Panc1 (cell line): ENCODE measurements at regions not wholly inside any gene's neighbourhood (a gene's known extent, or its start where the extent isn't known, plus 50 kb on each side); places are given as distances from the start of the nearest gene placed in this dataset.

Experiments
- ATAC-seq: fragments of 200-7000 bp; cut with Tn5 transposase; 2 replicates; pipeline ENCODE4 v1.9.1; 2020; ENCODE audit warnings: mild to moderate bottlenecking, moderate library complexity
- BruUV-seq: library from RNA; stranded (reverse); fragments of 400-500 nt; replicated peaks from 2 replicates; lab custom pipeline; 2021; lab: Mats Ljungman, UMichigan
- CTCF ChIA-PET: fragments of 300-600 bp; sonication (Branson Sonifier 250); formaldehyde crosslinking; loops from one replicate; lab custom pipeline; 2022; ENCODE audit warnings: antibody characterized with exemption; lab: Charles Lee
- POLR2A ChIA-PET: fragments of 300-600 bp; sonication (Branson Sonifier 250); formaldehyde crosslinking; loops from one replicate; lab custom pipeline; 2022; ENCODE audit warnings: antibody characterized with exemption; lab: Charles Lee
- DNase-seq: peaks from one replicate; pipeline ENCODE4 v3.0.0-alpha.2; 2010; ENCODE audit warnings: low read depth, low spot score
- H3K27ac ChIP-seq: 2 replicates; pipeline ENCODE4 v1.5.1; 2011; ENCODE audit warnings: mild to moderate bottlenecking, low read length, inconsistent platforms
- H3K27me3 ChIP-seq: fragments of 200-500 bp; sonication (Bioruptor generic); 2 replicates; pipeline ENCODE4 v1.6.0; 2014; ENCODE audit warnings: low read length, inconsistent platforms; ENCODE audit not compliant: control insufficient read depth, insufficient read depth
- H3K36me3 ChIP-seq: fragments of 200-500 bp; sonication (Bioruptor generic); 2 replicates; pipeline ENCODE4 v1.5.1; 2014; ENCODE audit warnings: inconsistent platforms, mild to moderate bottlenecking, low read length, moderate library complexity; ENCODE audit not compliant: control insufficient read depth, insufficient read depth
- H3K4me1 ChIP-seq: 2 replicates; pipeline ENCODE4 v1.5.1; 2011; ENCODE audit warnings: inconsistent platforms, mild to moderate bottlenecking, low read length, moderate library complexity; ENCODE audit not compliant: control insufficient read depth, insufficient read depth
- H3K4me3 ChIP-seq, 2 experiments: 2 replicates each; pipeline ENCODE4 v1.5.1; 2011 to 2012; ENCODE audit warnings: low read depth in 2 of 2, low read length in 2 of 2, mild to moderate bottlenecking in 2 of 2, inconsistent platforms in 1 of 2, moderate library complexity in 1 of 2
- H3K9me3 ChIP-seq: fragments of 200-500 bp; sonication (Bioruptor generic); 2 replicates; pipeline ENCODE4 v1.5.1; 2014; ENCODE audit warnings: low read depth, mild to moderate bottlenecking, inconsistent platforms, low read length, moderate library complexity; ENCODE audit not compliant: control insufficient read depth, insufficient read depth
- POLR2AphosphoS5 ChIP-seq: IDR thresholded peaks from 2 replicates; pipeline ENCODE4 v1.6.1; 2012; ENCODE audit warnings: mild to moderate bottlenecking, low read depth, low read length, moderate library complexity
- SIN3A ChIP-seq: IDR thresholded peaks from 2 replicates; pipeline ENCODE4 v1.6.1; 2012; ENCODE audit warnings: low read depth, mild to moderate bottlenecking, low read length, moderate library complexity, borderline replicate concordance; ENCODE audit not compliant: insufficient read depth
- TCF7L2 ChIP-seq: IDR thresholded peaks from 2 replicates; pipeline ENCODE4 v1.6.1; 2011; ENCODE audit warnings: mild to moderate bottlenecking, low read depth, low read length, inconsistent platforms
- in situ Hi-C: cut with HindIII; loops from 2 replicates; pipeline ENCODE4 v1.10.0; 2016; ENCODE audit warnings: low sequenced_read_pairs, low pct_unique_long_range_greater_than_20kb
- intact Hi-C: fragments of 100-400 bp; cut with micrococcal nuclease; formaldehyde crosslinking; loops from one replicate; pipeline ENCODE4 v1.10.0; 2022; ENCODE audit not compliant: unreplicated experiment
- TF ChIP-seq, protein P1 (sequence below), 2 experiments: IDR thresholded peaks; 2 replicates each; pipeline ENCODE4 v1.6.1; 2011 to 2012; ENCODE audit warnings: low read depth in 2 of 2, control low read depth in 1 of 2, low read length in 1 of 2, mild to moderate bottlenecking in 1 of 2, moderate library complexity in 1 of 2; ENCODE audit not compliant: insufficient read depth in 1 of 2
- TF ChIP-seq, protein P2 (sequence below): fragments of 450-650 bp; IDR thresholded peaks from 2 replicates; pipeline ENCODE4 v1.5.1; 2017; ENCODE audit warnings: mild to moderate bottlenecking

DNA sequence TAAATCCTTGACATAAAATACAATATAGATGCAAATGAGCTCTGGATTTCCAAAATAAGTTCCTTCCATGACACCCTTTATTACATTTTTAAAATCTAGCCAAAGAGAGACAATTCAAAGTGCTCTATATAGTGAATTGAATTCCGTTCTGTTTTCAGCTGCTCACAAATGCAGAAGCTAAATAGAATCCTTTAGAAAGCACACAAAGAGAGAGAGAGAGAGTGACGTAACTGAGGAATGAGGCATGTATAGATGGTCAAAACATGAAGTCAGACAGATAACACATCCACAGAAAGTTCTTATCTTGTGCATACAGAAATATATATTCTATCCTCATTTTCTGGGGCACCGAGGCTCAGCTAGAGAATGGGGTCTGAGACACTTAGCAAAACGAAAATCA, 344.7 kb upstream of the NETO1 start:
- intact Hi-C loops (no loop called here), in situ Hi-C loops (no loop called here)
- ATAC-seq (no peak), DNase-seq (no peak)
- Histone ChIP-seq H3K9me3 (no peaks in the 10 kb centered on the region), H3K4me1 (no peaks in the 10 kb centered on the region), H3K27me3 (no peaks in the 10 kb centered on the region), H3K36me3 (no peaks in the 10 kb centered on the region), H3K27ac (no peak overlapping the region), H3K4me3 (no peak overlapping the region)
- CTCF ChIA-PET = no interaction called here
- no peak for TF ChIP-seq POLR2AphosphoS5
- TF ChIP-seq SIN3A = no peak
- TF ChIP-seq, protein P1, sequence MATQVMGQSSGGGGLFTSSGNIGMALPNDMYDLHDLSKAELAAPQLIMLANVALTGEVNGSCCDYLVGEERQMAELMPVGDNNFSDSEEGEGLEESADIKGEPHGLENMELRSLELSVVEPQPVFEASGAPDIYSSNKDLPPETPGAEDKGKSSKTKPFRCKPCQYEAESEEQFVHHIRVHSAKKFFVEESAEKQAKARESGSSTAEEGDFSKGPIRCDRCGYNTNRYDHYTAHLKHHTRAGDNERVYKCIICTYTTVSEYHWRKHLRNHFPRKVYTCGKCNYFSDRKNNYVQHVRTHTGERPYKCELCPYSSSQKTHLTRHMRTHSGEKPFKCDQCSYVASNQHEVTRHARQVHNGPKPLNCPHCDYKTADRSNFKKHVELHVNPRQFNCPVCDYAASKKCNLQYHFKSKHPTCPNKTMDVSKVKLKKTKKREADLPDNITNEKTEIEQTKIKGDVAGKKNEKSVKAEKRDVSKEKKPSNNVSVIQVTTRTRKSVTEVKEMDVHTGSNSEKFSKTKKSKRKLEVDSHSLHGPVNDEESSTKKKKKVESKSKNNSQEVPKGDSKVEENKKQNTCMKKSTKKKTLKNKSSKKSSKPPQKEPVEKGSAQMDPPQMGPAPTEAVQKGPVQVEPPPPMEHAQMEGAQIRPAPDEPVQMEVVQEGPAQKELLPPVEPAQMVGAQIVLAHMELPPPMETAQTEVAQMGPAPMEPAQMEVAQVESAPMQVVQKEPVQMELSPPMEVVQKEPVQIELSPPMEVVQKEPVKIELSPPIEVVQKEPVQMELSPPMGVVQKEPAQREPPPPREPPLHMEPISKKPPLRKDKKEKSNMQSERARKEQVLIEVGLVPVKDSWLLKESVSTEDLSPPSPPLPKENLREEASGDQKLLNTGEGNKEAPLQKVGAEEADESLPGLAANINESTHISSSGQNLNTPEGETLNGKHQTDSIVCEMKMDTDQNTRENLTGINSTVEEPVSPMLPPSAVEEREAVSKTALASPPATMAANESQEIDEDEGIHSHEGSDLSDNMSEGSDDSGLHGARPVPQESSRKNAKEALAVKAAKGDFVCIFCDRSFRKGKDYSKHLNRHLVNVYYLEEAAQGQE (IDR thresholded peaks at IDR 0.05; ENCODE audit: insufficient read depth in 1 of 2, low read depth in 2 of 2, low read length in 1 of 2) = no peak
- TF ChIP-seq TCF7L2 = no peak
- TF ChIP-seq, protein P2, sequence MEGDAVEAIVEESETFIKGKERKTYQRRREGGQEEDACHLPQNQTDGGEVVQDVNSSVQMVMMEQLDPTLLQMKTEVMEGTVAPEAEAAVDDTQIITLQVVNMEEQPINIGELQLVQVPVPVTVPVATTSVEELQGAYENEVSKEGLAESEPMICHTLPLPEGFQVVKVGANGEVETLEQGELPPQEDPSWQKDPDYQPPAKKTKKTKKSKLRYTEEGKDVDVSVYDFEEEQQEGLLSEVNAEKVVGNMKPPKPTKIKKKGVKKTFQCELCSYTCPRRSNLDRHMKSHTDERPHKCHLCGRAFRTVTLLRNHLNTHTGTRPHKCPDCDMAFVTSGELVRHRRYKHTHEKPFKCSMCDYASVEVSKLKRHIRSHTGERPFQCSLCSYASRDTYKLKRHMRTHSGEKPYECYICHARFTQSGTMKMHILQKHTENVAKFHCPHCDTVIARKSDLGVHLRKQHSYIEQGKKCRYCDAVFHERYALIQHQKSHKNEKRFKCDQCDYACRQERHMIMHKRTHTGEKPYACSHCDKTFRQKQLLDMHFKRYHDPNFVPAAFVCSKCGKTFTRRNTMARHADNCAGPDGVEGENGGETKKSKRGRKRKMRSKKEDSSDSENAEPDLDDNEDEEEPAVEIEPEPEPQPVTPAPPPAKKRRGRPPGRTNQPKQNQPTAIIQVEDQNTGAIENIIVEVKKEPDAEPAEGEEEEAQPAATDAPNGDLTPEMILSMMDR = no peak
- BruUV-seq = no TSS peak
- POLR2A ChIA-PET = no interaction called here

DNA sequence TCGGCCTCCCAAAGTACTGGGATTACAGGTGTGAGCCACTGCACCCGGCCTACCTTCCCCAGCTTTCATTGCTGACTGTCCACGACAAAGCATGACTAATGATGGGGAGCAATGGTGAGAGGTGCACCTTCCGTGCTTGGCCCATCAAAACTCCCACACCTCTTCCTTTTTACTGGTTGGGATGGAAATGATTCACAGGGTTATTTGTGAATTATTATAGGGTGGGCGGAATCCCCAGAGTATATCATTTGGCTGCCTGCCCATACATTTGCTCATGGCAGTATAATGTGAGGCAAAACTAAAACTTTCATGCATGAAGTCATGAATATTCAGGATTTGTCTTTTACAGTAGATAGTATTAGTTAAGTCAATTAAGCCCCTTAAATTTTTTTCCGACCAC, 334.2 kb upstream of the NETO1 start:
- DNase-seq = no peak
- H3K4me1 ChIP-seq = no peaks in the 10 kb centered on the region
- in situ Hi-C loops = no loop called here

More for the DNA sequence above, 334.2 kb upstream of the NETO1 start:
- intact Hi-C loops = no loop called here
- Histone ChIP-seq H3K27me3 (no peaks in the 10 kb centered on the region), H3K36me3 (no peaks in the 10 kb centered on the region), H3K4me3 (no peak overlapping the region), H3K27ac (no peak overlapping the region), H3K9me3 (no peaks in the 10 kb centered on the region)
- no peak for ATAC-seq
- POLR2A ChIA-PET = no interaction called here
- no TSS peak for BruUV-seq
- CTCF ChIA-PET = no interaction called here
- TF ChIP-seq, protein P1 (IDR thresholded peaks at IDR 0.05; ENCODE audit: insufficient read depth in 1 of 2, low read depth in 2 of 2, low read length in 1 of 2) = no peak
- TF ChIP-seq, protein P2 = no peak
- TF ChIP-seq POLR2AphosphoS5 = no peak
- no peak for TF ChIP-seq SIN3A
- no peak for TF ChIP-seq TCF7L2
